Astrocyte of the cerebellum (primary cell): ENCODE measurements at regions not wholly inside any gene's neighbourhood (a gene's known extent, or its start where the extent isn't known, plus 50 kb on each side); places are given as distances from the start of the nearest gene placed in this dataset.

Experiments used
- DNase-seq: peaks from one replicate; pipeline ENCODE4 v3.0.0-alpha.2; 2011; ENCODE audit warnings: low read depth
- H3K4me3 ChIP-seq: 2 replicates; pipeline ENCODE4 v1.5.1; 2011; ENCODE audit warnings: mild to moderate bottlenecking, low read depth, low read length, moderate library complexity
- in situ Hi-C: cut with HindIII; loops from 2 replicates; pipeline ENCODE4 v1.10.0; 2017; ENCODE audit warnings: low sequenced_read_pairs
- TF ChIP-seq, protein P1 (sequence below): IDR thresholded peaks from 2 replicates; pipeline ENCODE4 v1.5.1; 2012; ENCODE audit warnings: low read length, low read depth, moderate library complexity, mild to moderate bottlenecking; ENCODE audit errors: missing control alignments

DNA sequence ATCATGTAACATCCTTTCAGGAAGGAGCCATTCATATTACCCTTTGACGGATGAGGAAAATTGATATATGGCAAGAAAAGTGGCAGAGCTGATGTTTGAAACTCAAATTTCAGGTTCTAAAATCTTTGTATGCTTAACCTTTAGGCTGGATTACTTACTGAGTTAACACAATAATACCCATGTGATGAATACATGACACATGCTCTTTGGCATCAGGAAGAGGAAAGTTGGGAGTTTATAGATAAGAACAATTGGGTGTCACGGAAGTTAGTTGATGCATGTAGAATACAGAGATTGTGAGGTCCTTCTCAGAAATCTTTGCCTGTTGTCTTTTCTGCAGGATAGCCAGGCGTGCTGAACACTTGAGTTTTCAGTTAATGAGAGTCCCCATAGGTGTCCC is 572.1 kb upstream of the POM121L12 start:
- TF ChIP-seq, protein P1, sequence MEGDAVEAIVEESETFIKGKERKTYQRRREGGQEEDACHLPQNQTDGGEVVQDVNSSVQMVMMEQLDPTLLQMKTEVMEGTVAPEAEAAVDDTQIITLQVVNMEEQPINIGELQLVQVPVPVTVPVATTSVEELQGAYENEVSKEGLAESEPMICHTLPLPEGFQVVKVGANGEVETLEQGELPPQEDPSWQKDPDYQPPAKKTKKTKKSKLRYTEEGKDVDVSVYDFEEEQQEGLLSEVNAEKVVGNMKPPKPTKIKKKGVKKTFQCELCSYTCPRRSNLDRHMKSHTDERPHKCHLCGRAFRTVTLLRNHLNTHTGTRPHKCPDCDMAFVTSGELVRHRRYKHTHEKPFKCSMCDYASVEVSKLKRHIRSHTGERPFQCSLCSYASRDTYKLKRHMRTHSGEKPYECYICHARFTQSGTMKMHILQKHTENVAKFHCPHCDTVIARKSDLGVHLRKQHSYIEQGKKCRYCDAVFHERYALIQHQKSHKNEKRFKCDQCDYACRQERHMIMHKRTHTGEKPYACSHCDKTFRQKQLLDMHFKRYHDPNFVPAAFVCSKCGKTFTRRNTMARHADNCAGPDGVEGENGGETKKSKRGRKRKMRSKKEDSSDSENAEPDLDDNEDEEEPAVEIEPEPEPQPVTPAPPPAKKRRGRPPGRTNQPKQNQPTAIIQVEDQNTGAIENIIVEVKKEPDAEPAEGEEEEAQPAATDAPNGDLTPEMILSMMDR, result no peak
- in situ Hi-C loops, result no loop called here
- no peak overlapping the region for H3K4me3 ChIP-seq
- no peak for DNase-seq

- in situ Hi-C loops, result no loop called here
- H3K4me3 ChIP-seq, result no peak overlapping the region
- TF ChIP-seq, protein P1, result no peak
- DNase-seq, result no peak
These were observed 573.0 kb upstream of the POM121L12 start for GRCh38 chr7:52462474-52462873.

- no peak overlapping the region for H3K4me3 ChIP-seq
- no peak for DNase-seq
- TF ChIP-seq, protein P1, result no peak
- in situ Hi-C loops, result no loop called here
These were observed 579.9 kb upstream of the POM121L12 start for GRCh38 chr7:52455571-52455970.

GRCh38 chr7:52450816-52451215 is 584.6 kb upstream of the POM121L12 start:
- TF ChIP-seq, protein P1, result no peak
- no peak overlapping the region for H3K4me3 ChIP-seq
- DNase-seq, result no peak
- in situ Hi-C loops, result no loop called here

GRCh38 chr7:52447581-52448180 is 587.8 kb upstream of the POM121L12 start:
- TF ChIP-seq, protein P1, result no peak
- H3K4me3 ChIP-seq, result no peak overlapping the region
- DNase-seq, result no peak
- in situ Hi-C loops, result no loop called here

- H3K4me3 ChIP-seq, result no peak overlapping the region
- TF ChIP-seq, protein P1, result no peak
- DNase-seq, result no peak
- in situ Hi-C loops, result no loop called here
These were observed 599.2 kb upstream of the POM121L12 start for GRCh38 chr7:52436278-52436677.
